Ishikawa (cell line): ENCODE measurements at regions not wholly inside any gene's neighbourhood (a gene's known extent, or its start where the extent isn't known, plus 50 kb on each side); places are given as distances from the start of the nearest gene placed in this dataset.

ENCODE experiments used
- CEBPB ChIP-seq: IDR thresholded peaks from 2 replicates; pipeline ENCODE4 v1.6.1; 2012
- CREB1 ChIP-seq: IDR thresholded peaks from 2 replicates; pipeline ENCODE4 v1.6.1; 2012; ENCODE audit warnings: low read depth
- EP300 ChIP-seq: IDR thresholded peaks from 2 replicates; pipeline ENCODE4 v1.6.1; 2012; ENCODE audit warnings: borderline replicate concordance
- FOXM1 ChIP-seq: IDR thresholded peaks from 2 replicates; pipeline ENCODE4 v1.6.1; 2012; ENCODE audit warnings: low read depth, borderline replicate concordance
- MAX ChIP-seq: IDR thresholded peaks from 2 replicates; pipeline ENCODE4 v1.6.1; 2012
- TAF1 ChIP-seq: IDR thresholded peaks from 2 replicates; pipeline ENCODE4 v1.6.1; 2012; ENCODE audit warnings: low read depth, mild to moderate bottlenecking
- TCF12 ChIP-seq: IDR thresholded peaks from 2 replicates; pipeline ENCODE4 v1.6.1; 2012; ENCODE audit warnings: low read depth
- TEAD4 ChIP-seq: IDR thresholded peaks from 2 replicates; pipeline ENCODE4 v1.6.1; 2012
- YY1 ChIP-seq: IDR thresholded peaks from 2 replicates; pipeline ENCODE4 v1.6.1; 2012; ENCODE audit warnings: low read depth
- ZBTB7A ChIP-seq: IDR thresholded peaks from 2 replicates; pipeline ENCODE4 v1.6.1; 2012; ENCODE audit warnings: low read depth
- TF ChIP-seq, protein P1 (sequence below): IDR thresholded peaks from 2 replicates; pipeline ENCODE4 v1.6.1; 2012; ENCODE audit warnings: low read depth, mild to moderate bottlenecking

- TF ChIP-seq YY1 = no peak
- no peak for TF ChIP-seq EP300
- no peak for TF ChIP-seq MAX
- TF ChIP-seq TAF1 = no peak
- TF ChIP-seq, protein P1, sequence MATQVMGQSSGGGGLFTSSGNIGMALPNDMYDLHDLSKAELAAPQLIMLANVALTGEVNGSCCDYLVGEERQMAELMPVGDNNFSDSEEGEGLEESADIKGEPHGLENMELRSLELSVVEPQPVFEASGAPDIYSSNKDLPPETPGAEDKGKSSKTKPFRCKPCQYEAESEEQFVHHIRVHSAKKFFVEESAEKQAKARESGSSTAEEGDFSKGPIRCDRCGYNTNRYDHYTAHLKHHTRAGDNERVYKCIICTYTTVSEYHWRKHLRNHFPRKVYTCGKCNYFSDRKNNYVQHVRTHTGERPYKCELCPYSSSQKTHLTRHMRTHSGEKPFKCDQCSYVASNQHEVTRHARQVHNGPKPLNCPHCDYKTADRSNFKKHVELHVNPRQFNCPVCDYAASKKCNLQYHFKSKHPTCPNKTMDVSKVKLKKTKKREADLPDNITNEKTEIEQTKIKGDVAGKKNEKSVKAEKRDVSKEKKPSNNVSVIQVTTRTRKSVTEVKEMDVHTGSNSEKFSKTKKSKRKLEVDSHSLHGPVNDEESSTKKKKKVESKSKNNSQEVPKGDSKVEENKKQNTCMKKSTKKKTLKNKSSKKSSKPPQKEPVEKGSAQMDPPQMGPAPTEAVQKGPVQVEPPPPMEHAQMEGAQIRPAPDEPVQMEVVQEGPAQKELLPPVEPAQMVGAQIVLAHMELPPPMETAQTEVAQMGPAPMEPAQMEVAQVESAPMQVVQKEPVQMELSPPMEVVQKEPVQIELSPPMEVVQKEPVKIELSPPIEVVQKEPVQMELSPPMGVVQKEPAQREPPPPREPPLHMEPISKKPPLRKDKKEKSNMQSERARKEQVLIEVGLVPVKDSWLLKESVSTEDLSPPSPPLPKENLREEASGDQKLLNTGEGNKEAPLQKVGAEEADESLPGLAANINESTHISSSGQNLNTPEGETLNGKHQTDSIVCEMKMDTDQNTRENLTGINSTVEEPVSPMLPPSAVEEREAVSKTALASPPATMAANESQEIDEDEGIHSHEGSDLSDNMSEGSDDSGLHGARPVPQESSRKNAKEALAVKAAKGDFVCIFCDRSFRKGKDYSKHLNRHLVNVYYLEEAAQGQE = no peak
- TF ChIP-seq FOXM1 = no peak
- TF ChIP-seq ZBTB7A = no peak
- no peak for TF ChIP-seq CEBPB
- TF ChIP-seq CREB1 = no peak
- no peak for TF ChIP-seq TCF12
- no peak for TF ChIP-seq TEAD4
Observed at GRCh38 chr16:35399133-35399532, 1939.7 kb downstream of the TP53TG3F start.
